ENCODE measurements at regions not wholly inside any gene's neighbourhood (a gene's known extent, or its start where the extent isn't known, plus 50 kb on each side); places are given as distances from the start of the nearest gene placed in this dataset.

GRCh38 chr2:43000242-43001054 lies 208.1 kb upstream of the HAAO start (continued):
- TF ChIP-seq ZNF331 (CRISPR knock-in tag; IDR thresholded peaks at IDR 0.05; ENCODE audit: low read depth), result no peak
- TF ChIP-seq CREB1 (CRISPR knock-in tag; IDR thresholded peaks at IDR 0.05; ENCODE audit: low read depth), result no peak
- TF ChIP-seq POLR2AphosphoS5 (IDR thresholded peaks at IDR 0.05; ENCODE audit: low read depth), result no peak
- TF ChIP-seq STAT1 (IDR thresholded peaks at IDR 0.05; ENCODE audit: unreplicated experiment), result no peak

- Mint-ChIP-seq H3K9me3 (peaks cover 8% of the 10 kb centered on the region; the same call in 2 of the 3 replicates), H3K4me1 (peaks cover 5% of the 10 kb centered on the region), H3K36me3 (ENCODE audit: low read depth) (no peaks in the 10 kb centered on the region; the same call in 1 of the 3 replicates), H3K27ac (no peak overlapping the region), H3K4me3 (no peak overlapping the region), H3K27me3 (ENCODE audit: insufficient read depth, low read depth, poor library complexity) (peaks cover 5% of the 10 kb centered on the region)
- H3K36me3 ChIP-seq (ENCODE audit: insufficient read depth), result no peaks in the 10 kb centered on the region
- no peak overlapping the region for H3K4me2 ChIP-seq
- H3K9me2 ChIP-seq (ENCODE audit: insufficient read depth), result peaks cover 3% of the 10 kb centered on the region; the same call in 1 of the 2 replicates
- ATAC-seq, result no peak
- no peak overlapping the region for H3K4me3 ChIP-seq
- H3F3A ChIP-seq (replicated peaks; ENCODE audit: low read depth), result no peaks in the 10 kb centered on the region
- no peak for DNase-seq (ENCODE audit: low spot score)
- H3K79me2 ChIP-seq (replicated peaks; ENCODE audit: insufficient read depth), result no peaks in the 10 kb centered on the region
- no peaks in the 10 kb centered on the region for H3K4me1 ChIP-seq (ENCODE audit: insufficient read depth)
- no peak overlapping the region for H3K27ac ChIP-seq (ENCODE audit: low read depth)
- no peaks in the 10 kb centered on the region for H3K27me3 ChIP-seq (ENCODE audit: insufficient read depth)
- no peaks in the 10 kb centered on the region for H4K20me1 ChIP-seq (replicated peaks; ENCODE audit: insufficient read depth)
- no peak overlapping the region; the same call in 1 of the 2 replicates for H2AFZ ChIP-seq
- TF ChIP-seq ZNF331 (CRISPR knock-in tag; IDR thresholded peaks at IDR 0.05; ENCODE audit: low read depth), result no peak
- TF ChIP-seq EZH2 (IDR thresholded peaks at IDR 0.05; ENCODE audit: low read depth, unreplicated experiment), result no peak
- TF ChIP-seq REST (IDR thresholded peaks at IDR 0.05; ENCODE audit: unreplicated experiment), result no peak
- TF ChIP-seq EZH2phosphoT487 (IDR thresholded peaks at IDR 0.05; ENCODE audit: unreplicated experiment), result no peak
- TF ChIP-seq ETS1 (IDR thresholded peaks at IDR 0.05), result no peak
- TF ChIP-seq ZNF114 (CRISPR knock-in tag; IDR thresholded peaks at IDR 0.05), result no peak
- TF ChIP-seq ZNF462 (CRISPR knock-in tag; IDR thresholded peaks at IDR 0.05), result no peak
- TF ChIP-seq JUNB (IDR thresholded peaks at IDR 0.05; ENCODE audit: unreplicated experiment), result no peak
- no peak for TF ChIP-seq STAT1 (IDR thresholded peaks at IDR 0.05; ENCODE audit: unreplicated experiment)
- TF ChIP-seq NANOG (IDR thresholded peaks at IDR 0.05; ENCODE audit: borderline replicate concordance), result no peak
- no peak for TF ChIP-seq CREB1 (CRISPR knock-in tag; IDR thresholded peaks at IDR 0.05; ENCODE audit: low read depth)
Measured at GRCh38 chr2:42999856-43000241, 207.5 kb upstream of the HAAO start.

Data from GM23338 (cell line).